Activated CD4-positive, alpha-beta memory T cell treated with anti-CD3 and anti-CD28 coated beads for 36 hours (primary cell): ENCODE measurements at regions not wholly inside any gene's neighbourhood (a gene's known extent, or its start where the extent isn't known, plus 50 kb on each side); places are given as distances from the start of the nearest gene placed in this dataset.

ENCODE experiments used
- CTCF ChIA-PET: fragments of 350-600 bp; sonication (Branson Sonifier 250); formaldehyde crosslinking; loops from one replicate; lab custom pipeline; 2021; ENCODE audit warnings: antibody characterized with exemption, inconsistent platforms; lab: Charles Lee
- POLR2A ChIA-PET: fragments of 350-600 bp; sonication (Branson Sonifier 250); formaldehyde crosslinking; loops from one replicate; lab custom pipeline; 2021; ENCODE audit warnings: antibody characterized with exemption; lab: Charles Lee
- DNase-seq: peaks from one replicate; pipeline ENCODE4 v3.0.0-alpha.2; 2020
- H3K27ac Mint-ChIP-seq: one replicate; pipeline ENCODE4 v1.8.0; 2021; ENCODE audit warnings: mixed read lengths
- H3K27me3 Mint-ChIP-seq: one replicate; pipeline ENCODE4 v1.8.0; 2021; ENCODE audit warnings: mixed read lengths
- H3K36me3 Mint-ChIP-seq: one replicate; pipeline ENCODE4 v1.8.0; 2021; ENCODE audit warnings: mixed read lengths
- H3K4me1 Mint-ChIP-seq: one replicate; pipeline ENCODE4 v1.8.0; 2021; ENCODE audit warnings: low read depth, mixed read lengths
- H3K4me3 Mint-ChIP-seq: one replicate; pipeline ENCODE4 v1.8.0; 2021; ENCODE audit warnings: mild to moderate bottlenecking, mixed read lengths
- H3K9me3 Mint-ChIP-seq: one replicate; pipeline ENCODE4 v1.8.0; 2021; ENCODE audit warnings: mixed read lengths
- intact Hi-C: fragments of 100-400 bp; cut with micrococcal nuclease; formaldehyde crosslinking; loops from one replicate; pipeline ENCODE4 v1.15.1; 2023

DNA sequence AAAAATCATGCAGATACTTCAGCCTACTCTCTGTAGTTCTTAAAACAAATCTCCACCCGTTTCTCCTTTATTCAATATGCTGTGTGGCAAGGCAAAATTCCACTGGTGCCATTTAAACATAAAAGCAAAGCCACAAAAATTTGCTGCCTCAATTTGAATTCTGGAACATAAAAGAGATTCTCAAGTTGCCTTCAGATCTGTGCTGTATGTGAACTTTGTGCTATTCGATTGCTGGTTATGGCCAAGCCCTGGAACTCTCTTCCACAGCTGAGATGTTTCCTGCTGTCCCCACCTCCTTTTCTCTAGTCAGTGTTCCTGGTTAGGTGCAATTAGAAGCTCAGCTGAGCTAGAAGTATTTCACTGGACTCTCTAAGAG is 395.3 kb upstream of the BTBD3 start:
- POLR2A ChIA-PET: no interaction called here
- Mint-ChIP-seq H3K36me3 (no peaks in the 10 kb centered on the region), H3K4me1 (no peaks in the 10 kb centered on the region), H3K27me3 (no peaks in the 10 kb centered on the region), H3K27ac (no peak overlapping the region), H3K9me3 (peaks cover 19% of the 10 kb centered on the region), H3K4me3 (no peak overlapping the region)
- intact Hi-C loops: no loop called here
- CTCF ChIA-PET: no interaction called here
- DNase-seq: no peak

DNA sequence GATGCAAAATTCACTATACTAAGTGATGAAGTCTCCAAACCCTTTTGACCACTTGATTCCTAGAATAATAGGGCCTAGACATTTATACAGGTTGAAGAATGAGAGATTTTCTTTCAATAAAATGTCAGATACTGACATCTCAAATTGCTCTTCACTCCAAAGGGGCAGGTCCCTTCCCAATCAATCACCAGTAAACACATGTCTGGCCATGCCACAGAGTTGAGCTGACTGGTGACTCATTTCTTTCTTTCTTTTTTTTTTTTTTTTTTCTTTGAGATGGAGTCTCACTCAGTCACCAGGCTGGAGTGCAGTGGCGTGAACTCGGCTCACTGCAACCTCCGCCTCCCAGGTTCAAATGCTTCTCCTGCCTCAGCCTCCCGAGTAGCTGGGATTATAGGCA is 388.6 kb upstream of the BTBD3 start:
- Mint-ChIP-seq H3K27ac (no peak overlapping the region), H3K4me3 (no peak overlapping the region), H3K9me3 (peaks cover 39% of the 10 kb centered on the region), H3K27me3 (no peaks in the 10 kb centered on the region), H3K4me1 (no peaks in the 10 kb centered on the region), H3K36me3 (no peaks in the 10 kb centered on the region)
- intact Hi-C loops: no loop called here
- no peak for DNase-seq
- ChIA-PET POLR2A (no interaction called here), CTCF (no interaction called here)

DNA sequence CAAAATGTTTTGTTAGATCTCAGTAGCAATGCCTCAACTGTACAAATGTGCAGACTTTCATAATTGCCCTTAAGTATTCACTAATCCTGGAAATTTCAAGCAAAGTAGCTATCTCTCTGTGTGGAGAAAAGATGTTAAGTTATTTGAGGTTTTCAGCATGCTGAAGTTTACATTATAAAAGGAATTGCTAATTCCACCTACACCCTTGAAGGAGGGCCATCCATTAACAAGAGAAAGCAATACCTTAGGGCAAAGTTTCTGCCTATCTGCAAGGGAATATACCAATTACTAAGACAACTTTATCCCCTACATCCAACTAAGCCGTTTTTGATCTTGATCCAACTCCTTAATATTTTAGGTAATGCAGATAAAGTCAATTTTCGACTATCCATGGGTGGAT is 380.7 kb upstream of the BTBD3 start:
- Mint-ChIP-seq H3K27me3 (no peaks in the 10 kb centered on the region), H3K36me3 (no peaks in the 10 kb centered on the region), H3K4me1 (no peaks in the 10 kb centered on the region), H3K27ac (no peak overlapping the region), H3K9me3 (no peaks in the 10 kb centered on the region), H3K4me3 (no peak overlapping the region)
- no peak for DNase-seq
- POLR2A ChIA-PET: no interaction called here
- intact Hi-C loops: no loop called here
- CTCF ChIA-PET: no interaction called here

DNA sequence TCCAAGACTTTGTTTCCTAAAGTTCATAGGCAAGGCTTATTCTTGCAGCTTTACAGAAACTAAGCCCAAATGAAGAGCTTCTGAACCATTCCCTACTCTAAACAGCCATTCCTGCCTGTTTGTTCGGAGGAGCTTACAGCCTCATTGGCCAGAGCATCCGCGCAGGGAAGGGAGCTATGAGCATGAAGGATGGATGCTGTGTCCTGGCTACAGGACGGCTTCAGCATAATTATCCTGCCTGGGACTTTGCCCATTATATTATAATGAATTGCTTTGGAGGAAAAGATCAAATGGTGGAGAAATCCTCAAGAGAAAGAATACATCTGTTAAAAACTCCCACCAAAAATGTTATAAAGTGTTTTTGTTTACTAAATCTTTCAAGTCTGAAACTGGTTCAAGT is 378.2 kb upstream of the BTBD3 start:
- ChIA-PET POLR2A (no interaction called here), CTCF (no interaction called here)
- intact Hi-C loops: no loop called here
- H3K9me3 Mint-ChIP-seq: no peaks in the 10 kb centered on the region
- no peak overlapping the region for H3K4me3 Mint-ChIP-seq
- H3K27ac Mint-ChIP-seq: no peak overlapping the region
- DNase-seq: no peak
- H3K36me3 Mint-ChIP-seq: no peaks in the 10 kb centered on the region
- no peaks in the 10 kb centered on the region for H3K4me1 Mint-ChIP-seq
- H3K27me3 Mint-ChIP-seq: no peaks in the 10 kb centered on the region

DNA sequence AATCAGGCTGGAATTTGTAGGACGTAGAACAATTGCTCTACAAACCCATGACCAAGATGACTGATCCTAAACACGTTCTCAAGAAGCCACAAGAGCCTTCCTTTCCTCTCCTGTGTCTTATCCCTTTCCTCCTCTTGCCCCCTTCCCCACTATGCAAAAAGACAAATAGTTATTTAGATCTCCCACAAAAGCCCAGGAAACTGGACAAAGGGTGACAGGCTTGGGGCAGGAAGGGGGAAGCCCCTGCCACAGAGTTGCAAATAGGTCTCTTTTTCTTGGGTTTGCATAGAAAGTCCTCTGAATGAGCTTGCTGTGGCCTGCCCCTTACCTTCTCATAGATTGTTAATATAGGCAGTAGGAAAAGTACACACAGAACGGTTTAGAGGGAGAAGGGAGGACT is 377.1 kb upstream of the BTBD3 start:
- ChIA-PET CTCF (no interaction called here), POLR2A (no interaction called here)
- no peaks in the 10 kb centered on the region for H3K9me3 Mint-ChIP-seq
- no peaks in the 10 kb centered on the region for H3K27me3 Mint-ChIP-seq
- no peak for DNase-seq
- H3K36me3 Mint-ChIP-seq: no peaks in the 10 kb centered on the region
- H3K4me3 Mint-ChIP-seq: no peak overlapping the region
- intact Hi-C loops: loop anchor here (5.0 to 10.0 kb wide), 2 partner anchors 988 to 1566 kb away; no protein-coding TSS in a partner anchor
- no peaks in the 10 kb centered on the region for H3K4me1 Mint-ChIP-seq
- no peak overlapping the region for H3K27ac Mint-ChIP-seq

DNA sequence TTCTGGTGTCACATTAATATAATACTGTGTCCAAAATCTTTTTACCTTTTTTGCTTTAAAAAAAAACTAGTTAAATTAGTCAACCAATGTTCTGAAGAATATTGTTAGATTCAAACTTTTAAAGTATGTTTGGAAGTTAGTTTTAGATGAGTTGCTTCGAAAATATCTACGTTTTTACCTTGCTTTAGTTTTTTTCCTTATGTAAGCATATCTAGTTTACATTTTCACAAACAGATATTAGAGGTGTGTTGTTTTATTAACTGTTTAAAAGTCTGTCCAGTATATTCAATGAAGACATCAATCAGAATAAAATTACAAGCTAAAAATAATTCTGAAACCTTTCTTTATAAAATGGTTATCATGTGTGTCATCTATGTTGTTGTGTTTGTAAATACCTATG is 375.0 kb upstream of the BTBD3 start:
- Mint-ChIP-seq H3K9me3 (no peaks in the 10 kb centered on the region), H3K27me3 (no peaks in the 10 kb centered on the region), H3K4me3 (no peak overlapping the region), H3K27ac (no peak overlapping the region), H3K36me3 (no peaks in the 10 kb centered on the region), H3K4me1 (no peaks in the 10 kb centered on the region)
- CTCF ChIA-PET: no interaction called here
- no peak for DNase-seq
- intact Hi-C loops: loop anchor here (5.0 to 10.0 kb wide), 2 partner anchors 990 to 1568 kb away; no protein-coding TSS in a partner anchor
- POLR2A ChIA-PET: no interaction called here

DNA sequence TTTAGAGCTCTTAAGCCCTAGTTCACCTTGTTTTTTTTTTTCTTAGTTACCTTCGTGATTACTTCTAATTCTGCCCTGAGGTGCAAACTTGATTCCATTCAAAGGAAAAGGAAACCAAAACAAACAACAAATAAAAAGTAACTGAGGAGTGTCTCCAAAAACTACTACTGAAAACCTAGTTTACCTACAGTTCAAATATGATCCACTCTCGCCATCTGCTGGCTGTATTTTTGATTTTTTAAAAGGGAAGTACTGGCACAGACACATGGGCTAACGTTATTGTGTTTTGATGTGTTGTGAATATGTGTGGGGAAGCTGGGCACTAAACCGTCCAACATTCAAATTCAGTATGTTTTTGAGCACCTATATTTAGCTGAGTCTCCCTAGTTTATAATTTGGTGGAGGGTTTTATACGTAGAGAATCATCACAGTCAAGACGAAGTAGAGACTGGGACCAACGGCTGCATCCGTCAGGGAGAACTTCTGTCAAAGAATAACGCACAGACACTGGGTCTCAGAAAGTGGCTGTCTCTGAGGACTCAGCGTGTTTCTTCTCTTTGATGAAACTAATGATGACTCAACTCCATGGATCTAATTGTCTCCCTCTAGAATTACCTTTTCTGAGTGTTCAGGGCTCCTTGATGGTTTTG is 373.5 kb upstream of the BTBD3 start:
- Mint-ChIP-seq H3K27me3 (no peaks in the 10 kb centered on the region), H3K36me3 (no peaks in the 10 kb centered on the region), H3K4me1 (no peaks in the 10 kb centered on the region), H3K9me3 (no peaks in the 10 kb centered on the region), H3K27ac (no peak overlapping the region), H3K4me3 (no peak overlapping the region)
- intact Hi-C loops: loop anchor here (5.0 to 10.0 kb wide), 2 partner anchors 992 to 1569 kb away; no protein-coding TSS in a partner anchor
- ChIA-PET CTCF (interaction anchor here (0.7 to 0.8 kb wide), 3 partner anchors 988 to 1889 kb away, joined by 3 to 4 read pairs (median 3); no protein-coding TSS in a partner anchor), POLR2A (no interaction called here)
- no peak for DNase-seq

DNA sequence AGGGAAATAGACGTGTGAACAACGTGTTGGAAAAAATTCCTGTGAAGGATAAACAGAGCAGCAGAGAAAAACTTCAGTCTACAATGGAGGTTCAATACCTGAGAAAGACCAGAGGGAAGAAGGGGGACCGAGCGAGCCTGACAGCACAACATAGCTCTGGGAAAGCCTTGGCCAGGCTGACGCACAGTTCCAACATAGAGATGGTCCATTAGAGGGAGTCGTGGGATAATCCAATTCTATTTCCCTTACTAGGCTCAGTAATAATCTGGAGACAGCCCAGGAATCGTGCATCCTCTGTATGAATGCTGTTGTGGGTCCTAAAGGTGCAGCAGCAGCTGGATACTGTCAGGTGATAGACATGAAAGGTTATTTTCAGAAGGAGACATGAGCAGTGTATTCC is 370.8 kb upstream of the BTBD3 start:
- Mint-ChIP-seq H3K36me3 (no peaks in the 10 kb centered on the region), H3K27ac (no peak overlapping the region), H3K4me1 (no peaks in the 10 kb centered on the region), H3K4me3 (no peak overlapping the region), H3K27me3 (no peaks in the 10 kb centered on the region), H3K9me3 (no peaks in the 10 kb centered on the region)
- ChIA-PET CTCF (no interaction called here), POLR2A (no interaction called here)
- DNase-seq: no peak
- intact Hi-C loops: loop anchor here (10.0 kb wide), 1 partner anchor 1572 kb away; no protein-coding TSS in a partner anchor

DNA sequence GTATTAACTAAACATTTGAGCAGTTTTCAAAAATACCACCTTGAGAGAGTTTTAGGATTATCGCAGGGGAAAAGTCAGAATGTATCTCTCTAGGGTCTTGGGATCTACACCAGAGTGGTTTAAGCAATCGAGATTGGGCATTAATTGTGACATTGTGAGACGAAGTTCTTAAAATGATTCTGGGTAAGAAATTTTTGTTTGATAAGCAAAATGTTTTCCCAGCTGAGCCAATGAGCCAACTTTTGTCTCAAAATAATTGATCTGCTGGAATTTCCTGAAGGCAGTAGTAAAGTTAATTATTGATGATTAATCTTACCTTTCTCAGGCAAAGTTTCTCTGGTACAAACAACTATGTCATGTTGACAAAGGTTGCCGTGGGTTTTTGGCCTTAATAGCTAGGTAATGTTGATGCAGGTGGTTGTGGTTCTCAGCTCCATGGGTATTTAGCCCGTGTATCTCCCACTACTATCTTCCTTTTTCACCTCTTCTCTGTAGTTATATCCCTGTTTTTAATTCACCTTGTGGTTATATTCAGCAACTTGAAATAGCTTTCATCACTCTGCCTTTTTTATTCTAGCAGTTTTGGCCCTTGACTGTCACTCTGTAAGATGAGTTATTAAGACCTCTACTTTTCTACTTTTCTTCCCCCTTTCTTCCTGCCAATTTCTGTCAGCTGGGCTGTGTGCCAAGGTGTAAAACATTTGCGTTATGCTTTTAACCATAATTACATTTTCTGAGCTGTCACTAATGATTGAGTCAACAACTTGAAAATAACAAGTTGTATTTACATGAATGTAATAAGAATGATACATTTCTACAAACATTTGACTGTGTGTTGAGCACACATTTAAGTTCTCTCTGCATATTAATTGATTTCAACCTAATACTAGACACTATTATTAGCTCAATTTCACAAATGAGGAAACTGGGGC is 368.3 kb upstream of the BTBD3 start:
- Mint-ChIP-seq H3K36me3 (no peaks in the 10 kb centered on the region), H3K27ac (no peak overlapping the region), H3K4me3 (no peak overlapping the region), H3K27me3 (no peaks in the 10 kb centered on the region), H3K4me1 (no peaks in the 10 kb centered on the region), H3K9me3 (peaks cover 3% of the 10 kb centered on the region)
- no peak for DNase-seq
- ChIA-PET CTCF (no interaction called here), POLR2A (no interaction called here)
- intact Hi-C loops: loop anchor here (10.0 kb wide), 1 partner anchor 1575 kb away; no protein-coding TSS in a partner anchor

DNA sequence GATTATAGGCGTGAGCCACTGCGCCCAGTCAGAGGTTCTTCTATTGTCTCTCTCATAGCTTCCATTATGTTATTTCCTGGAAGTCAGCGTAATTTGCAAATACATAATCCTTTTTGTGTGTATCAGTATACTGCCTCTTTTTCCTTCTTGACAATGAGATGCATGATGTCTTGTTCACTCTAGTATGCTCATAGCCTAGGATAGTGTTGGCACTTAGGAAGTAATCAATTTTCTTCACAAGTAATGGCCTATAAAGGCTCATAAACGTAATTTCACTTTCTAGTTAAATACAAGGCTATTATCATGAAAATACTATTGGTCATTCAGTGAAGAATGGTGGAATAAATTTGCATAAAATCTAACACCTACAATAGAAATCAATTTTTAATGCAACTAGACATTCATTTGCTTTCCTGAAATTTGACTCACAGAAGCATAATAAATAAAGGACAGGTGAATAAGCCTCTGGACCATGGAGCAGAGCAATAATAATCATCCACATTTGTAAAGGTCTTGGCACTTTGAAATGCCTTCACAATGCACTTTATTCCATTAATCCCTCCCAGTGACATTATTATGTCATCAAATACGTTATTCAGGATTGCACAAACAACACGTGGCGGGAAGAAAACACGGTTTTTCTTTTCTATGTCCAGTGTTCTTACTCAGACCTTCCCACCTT is 366.9 kb upstream of the BTBD3 start:
- intact Hi-C loops: no loop called here
- no peak overlapping the region for H3K27ac Mint-ChIP-seq
- peaks cover 3% of the 10 kb centered on the region for H3K9me3 Mint-ChIP-seq
- H3K4me3 Mint-ChIP-seq: no peak overlapping the region
- POLR2A ChIA-PET: no interaction called here
- no peaks in the 10 kb centered on the region for H3K4me1 Mint-ChIP-seq
- H3K27me3 Mint-ChIP-seq: no peaks in the 10 kb centered on the region
- no peak for DNase-seq
- no peaks in the 10 kb centered on the region for H3K36me3 Mint-ChIP-seq
- CTCF ChIA-PET: no interaction called here

DNA sequence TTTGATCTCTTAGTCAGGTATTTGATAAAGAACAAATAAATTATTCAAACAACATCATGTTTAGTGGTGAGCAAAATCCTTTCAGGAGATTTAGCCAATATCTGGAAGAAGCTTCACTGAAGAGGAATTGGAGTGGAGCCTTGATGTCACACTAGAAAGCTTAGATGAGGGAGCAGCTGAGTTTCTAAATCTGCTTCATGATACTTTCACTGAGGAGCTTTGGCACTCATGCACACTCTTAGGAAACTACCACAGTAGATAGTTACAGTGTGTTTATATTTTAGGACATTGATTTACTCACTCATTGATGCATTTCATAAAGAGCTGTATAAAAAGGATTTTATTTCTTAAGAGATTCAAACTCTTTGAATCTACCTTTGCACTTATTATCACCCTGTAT is 366.2 kb upstream of the BTBD3 start:
- H3K36me3 Mint-ChIP-seq: no peaks in the 10 kb centered on the region
- no peak overlapping the region for H3K4me3 Mint-ChIP-seq
- POLR2A ChIA-PET: no interaction called here
- DNase-seq: no peak
- no peak overlapping the region for H3K27ac Mint-ChIP-seq
- no peaks in the 10 kb centered on the region for H3K4me1 Mint-ChIP-seq
- intact Hi-C loops: no loop called here
- H3K9me3 Mint-ChIP-seq: peaks cover 3% of the 10 kb centered on the region
- H3K27me3 Mint-ChIP-seq: no peaks in the 10 kb centered on the region
- CTCF ChIA-PET: no interaction called here

DNA sequence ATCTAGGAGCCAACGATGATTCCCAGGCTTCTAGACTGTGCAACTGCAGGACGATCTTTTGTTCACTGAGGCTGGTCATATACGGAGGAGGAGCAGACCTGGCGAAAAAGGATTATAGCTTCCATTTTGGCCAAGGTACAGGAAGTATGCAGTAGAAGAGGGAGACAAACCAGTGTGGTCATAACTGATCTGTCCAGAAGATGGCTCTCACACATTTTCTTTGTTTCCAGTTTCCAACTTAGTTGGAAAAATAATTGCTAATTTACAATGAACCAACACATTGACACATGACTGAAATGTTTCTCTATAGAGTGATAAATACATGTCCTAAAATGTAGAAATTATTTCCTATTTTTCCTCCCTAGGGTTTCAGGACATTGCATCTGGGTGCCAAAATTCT is 364.1 kb upstream of the BTBD3 start:
- intact Hi-C loops: no loop called here
- POLR2A ChIA-PET: no interaction called here

More for the DNA sequence above, 364.1 kb upstream of the BTBD3 start:
- Mint-ChIP-seq H3K4me1 (no peaks in the 10 kb centered on the region), H3K36me3 (no peaks in the 10 kb centered on the region), H3K27ac (no peak overlapping the region), H3K9me3 (peaks cover 3% of the 10 kb centered on the region), H3K4me3 (no peak overlapping the region), H3K27me3 (no peaks in the 10 kb centered on the region)
- no peak for DNase-seq
- CTCF ChIA-PET: no interaction called here
